Esophagus muscularis mucosa (tissue), 4 donors: ENCODE measurements at regions not wholly inside any gene's neighbourhood (a gene's known extent, or its start where the extent isn't known, plus 50 kb on each side); places are given as distances from the start of the nearest gene placed in this dataset.

Experiments used
- DNase-seq: peaks from one replicate; pipeline ENCODE4 v3.0.0-alpha.2; 2017; ENCODE audit errors: extremely low spot score
- H3K27ac ChIP-seq, 4 donors: fragments of 200-600 bp; sonication (generic); replicated peaks in 1 of 4; 1 replicate in 3 of 4; 2 replicates in 1 of 4; pipeline ENCODE4 v1.5.1; 2016 to 2019; ENCODE audit warnings: mild to moderate bottlenecking in 1 of 4
- H3K27me3 ChIP-seq, 4 donors: fragments of 200-600 bp; sonication (generic); one replicate each; pipeline versions ENCODE4 v1.5.1 to v1.6.0; 2016 to 2019
- H3K36me3 ChIP-seq, 4 donors: fragments of 200-600 bp; sonication (generic); one replicate each; pipeline ENCODE4 v1.5.1; 2016 to 2019
- H3K4me1 ChIP-seq, 4 donors: fragments of 200-600 bp; sonication (generic); one replicate each; pipeline ENCODE4 v1.5.1; 2016 to 2019
- H3K4me3 ChIP-seq, 4 donors: fragments of 200-600 bp; sonication (generic); 1 replicate in 2 of 4; 2 replicates in 2 of 4; pipeline ENCODE4 v1.5.1; 2016 to 2019; ENCODE audit warnings: mild to moderate bottlenecking in 4 of 4, moderate library complexity in 1 of 4
- H3K9me3 ChIP-seq, 4 donors: fragments of 200-600 bp; sonication (generic); 1 replicate in 3 of 4; 2 replicates in 1 of 4; pipeline ENCODE4 v1.5.1; 2016 to 2019
- EP300 ChIP-seq: sonication (generic); formaldehyde crosslinking; IDR thresholded peaks from one replicate; pipeline ENCODE4 v1.6.1; 2017; ENCODE audit warnings: antibody characterized with exemption
- POLR2A ChIP-seq: fragments of 450-650 bp; IDR thresholded peaks from one replicate; pipeline ENCODE4 v1.6.1; 2017; ENCODE audit warnings: antibody characterized with exemption, moderate library complexity, mild to moderate bottlenecking, low read depth
- POLR2AphosphoS5 ChIP-seq, 2 donors: sonication (generic); formaldehyde crosslinking; IDR thresholded peaks; one replicate each; pipeline ENCODE4 v1.6.1; 2017; ENCODE audit warnings: antibody characterized with exemption in 2 of 2
- WGBS: methylation state at CpG from one replicate; pipeline ENCODE4 v1.1.5; 2018; 5-methylcytosine and 5-hydroxymethylcytosine counted together
- intact Hi-C: fragments of 100-400 bp; cut with DNase I; formaldehyde crosslinking; loops from one replicate; pipeline ENCODE4 v1.15.1; 2023
- TF ChIP-seq, protein P1 (sequence below), 3 experiments: fragments of 200-600 bp in 2 of 3; fragments of 450-650 bp in 1 of 3; sonication (generic) in 2 of 3; IDR thresholded peaks; one replicate each; pipeline ENCODE4 v1.5.1; 2017 to 2019; ENCODE audit warnings: antibody characterized with exemption in 3 of 3, mild to moderate bottlenecking in 2 of 3, moderate library complexity in 1 of 3

DNA sequence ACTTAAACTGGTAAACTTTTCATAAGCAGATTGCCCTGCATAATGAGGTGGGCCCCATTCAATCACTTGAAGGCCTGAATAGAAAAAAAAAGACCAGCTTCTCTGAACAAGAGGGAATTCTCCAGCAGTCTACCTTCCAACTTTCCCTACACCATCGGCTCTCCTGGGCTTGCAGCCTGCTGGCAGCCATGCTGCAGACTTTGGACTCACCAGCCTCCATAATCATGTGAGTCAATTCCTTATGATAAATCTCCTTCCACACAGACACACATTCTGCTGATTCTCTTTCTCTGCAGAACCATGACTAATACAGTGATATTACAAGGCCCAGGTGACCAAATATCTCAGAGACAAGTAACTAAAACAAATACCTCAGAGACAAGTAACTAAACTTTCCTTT, 113.8 kb upstream of the WDR17 start:
- H3K27ac ChIP-seq, result peak overlapping the region; percentile 0 to 40 (median 14)

DNA sequence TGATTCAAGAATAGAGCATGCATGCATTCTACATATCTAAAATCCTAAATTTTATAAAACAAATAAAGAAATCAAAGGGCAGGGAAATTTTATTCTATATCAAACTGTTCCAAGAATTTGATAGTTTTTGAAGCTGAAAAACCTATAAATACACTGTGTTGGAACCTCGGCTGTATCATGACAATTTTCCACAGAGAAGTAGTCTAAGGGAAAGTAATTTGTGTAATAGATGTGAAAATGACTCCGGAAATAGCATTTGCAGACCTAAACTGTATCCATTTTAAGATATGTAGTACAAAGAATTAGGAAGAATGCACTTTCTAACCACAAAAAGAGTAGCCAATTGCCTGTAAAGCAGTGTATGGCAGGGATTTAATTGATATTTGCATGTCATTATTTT, 112.5 kb upstream of the WDR17 start:
- no peaks in the 10 kb centered on the region for H3K36me3 ChIP-seq
- DNase-seq, result no peak
- no peak overlapping the region for H3K27ac ChIP-seq
- no peaks in the 10 kb centered on the region for H3K9me3 ChIP-seq
- no peaks in the 10 kb centered on the region for H3K27me3 ChIP-seq
- TF ChIP-seq EP300 (no peak), POLR2A (no peak), POLR2AphosphoS5 (IDR thresholded peaks at IDR 0.05) (no peak)
- TF ChIP-seq, protein P1, sequence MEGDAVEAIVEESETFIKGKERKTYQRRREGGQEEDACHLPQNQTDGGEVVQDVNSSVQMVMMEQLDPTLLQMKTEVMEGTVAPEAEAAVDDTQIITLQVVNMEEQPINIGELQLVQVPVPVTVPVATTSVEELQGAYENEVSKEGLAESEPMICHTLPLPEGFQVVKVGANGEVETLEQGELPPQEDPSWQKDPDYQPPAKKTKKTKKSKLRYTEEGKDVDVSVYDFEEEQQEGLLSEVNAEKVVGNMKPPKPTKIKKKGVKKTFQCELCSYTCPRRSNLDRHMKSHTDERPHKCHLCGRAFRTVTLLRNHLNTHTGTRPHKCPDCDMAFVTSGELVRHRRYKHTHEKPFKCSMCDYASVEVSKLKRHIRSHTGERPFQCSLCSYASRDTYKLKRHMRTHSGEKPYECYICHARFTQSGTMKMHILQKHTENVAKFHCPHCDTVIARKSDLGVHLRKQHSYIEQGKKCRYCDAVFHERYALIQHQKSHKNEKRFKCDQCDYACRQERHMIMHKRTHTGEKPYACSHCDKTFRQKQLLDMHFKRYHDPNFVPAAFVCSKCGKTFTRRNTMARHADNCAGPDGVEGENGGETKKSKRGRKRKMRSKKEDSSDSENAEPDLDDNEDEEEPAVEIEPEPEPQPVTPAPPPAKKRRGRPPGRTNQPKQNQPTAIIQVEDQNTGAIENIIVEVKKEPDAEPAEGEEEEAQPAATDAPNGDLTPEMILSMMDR (IDR thresholded peaks at IDR 0.05), result no peak
- 77% methylated on average over 2 of the region's 2 CpGs for WGBS
- intact Hi-C loops, result no loop called here
- peaks cover 0 to 26% (median under 1%) of the 10 kb centered on the region in 4 donors for H3K4me1 ChIP-seq
- H3K4me3 ChIP-seq, result no peak overlapping the region

More for the DNA sequence above, 113.8 kb upstream of the WDR17 start:
- intact Hi-C loops, result no loop called here
- TF ChIP-seq EP300, result no peak
- peak in 1 of 2 donors; percentile 14 for TF ChIP-seq POLR2AphosphoS5 (IDR thresholded peaks at IDR 0.05)
- no peak for TF ChIP-seq POLR2A
- TF ChIP-seq, protein P1 (IDR thresholded peaks at IDR 0.05), result no peak
- H3K36me3 ChIP-seq, result no peaks in the 10 kb centered on the region
- peaks cover 0 to 27% (median 8%) of the 10 kb centered on the region in 4 donors for H3K4me1 ChIP-seq
- H3K9me3 ChIP-seq, result no peaks in the 10 kb centered on the region
- no peaks in the 10 kb centered on the region for H3K27me3 ChIP-seq
- H3K4me3 ChIP-seq, result no peak overlapping the region
- WGBS, result 29% methylated on average over 1 of the region's 1 CpG
- DNase-seq, result no peak

DNA sequence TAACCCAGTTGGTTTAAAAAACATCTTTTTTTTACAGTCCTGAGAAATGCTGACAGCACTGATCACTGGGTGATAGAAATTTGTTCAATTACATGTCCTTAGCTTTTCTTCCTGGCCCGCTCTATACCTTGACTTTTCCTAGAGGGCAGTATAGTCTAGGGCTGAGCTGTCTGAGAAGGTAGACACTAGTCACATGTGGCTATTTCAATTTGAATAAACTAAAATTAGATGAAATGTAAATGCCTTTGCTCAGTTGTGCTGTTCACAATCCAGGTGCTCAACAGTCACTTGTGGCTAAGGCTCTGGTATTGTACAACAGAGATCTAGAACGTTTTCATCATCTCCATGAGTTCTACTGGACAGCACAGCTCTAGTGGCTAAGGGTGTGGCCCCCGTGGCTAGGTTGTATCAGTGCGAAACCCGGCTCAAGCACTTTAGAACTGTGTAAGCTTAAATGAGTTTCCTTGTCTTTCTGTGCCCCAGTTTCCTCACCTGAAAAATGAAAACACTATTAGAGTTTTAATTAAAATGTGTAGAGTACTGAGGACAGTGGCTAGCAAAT, 111.6 kb upstream of the WDR17 start:
- TF ChIP-seq EP300 (no peak), POLR2AphosphoS5 (IDR thresholded peaks at IDR 0.05) (no peak)
- TF ChIP-seq, protein P1 (IDR thresholded peaks at IDR 0.05), result no peak
- 95% methylated on average over 5 of the region's 5 CpGs for WGBS
- intact Hi-C loops, result no loop called here
- Histone ChIP-seq H3K27ac (peak overlapping the region in 2 of 4 donors; percentile 1 to 10), H3K27me3 (no peaks in the 10 kb centered on the region), H3K4me1 (peaks cover 0 to 26% (median 0%) of the 10 kb centered on the region in 4 donors), H3K4me3 (no peak overlapping the region), H3K9me3 (no peaks in the 10 kb centered on the region), H3K36me3 (no peaks in the 10 kb centered on the region)
- no peak for DNase-seq

DNA sequence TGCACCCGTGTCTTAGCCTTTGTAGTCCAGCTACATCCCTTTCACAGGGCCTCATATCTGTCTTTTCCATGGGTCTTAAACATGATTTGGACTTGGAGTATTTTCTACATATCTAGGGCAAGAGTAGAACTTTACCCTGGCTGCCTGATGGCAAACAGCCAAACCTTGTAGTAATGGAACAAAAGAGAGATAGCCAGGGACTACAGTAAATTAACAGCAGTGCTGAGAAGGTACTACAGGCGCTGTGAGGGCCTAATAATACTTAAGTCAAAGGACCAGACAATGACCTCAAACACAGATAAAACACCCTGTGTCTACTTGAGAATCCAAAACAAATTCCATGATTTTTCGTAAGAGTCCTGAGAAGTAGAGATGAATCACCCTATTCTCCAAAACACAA, 111.0 kb upstream of the WDR17 start:
- H3K4me3 ChIP-seq, result no peak overlapping the region
- peaks cover 0 to 21% (median 0%) of the 10 kb centered on the region in 4 donors for H3K4me1 ChIP-seq
- H3K9me3 ChIP-seq, result no peaks in the 10 kb centered on the region
- H3K27me3 ChIP-seq, result no peaks in the 10 kb centered on the region
- H3K27ac ChIP-seq, result no peak overlapping the region
- no peak for TF ChIP-seq POLR2A
- TF ChIP-seq, protein P1 (IDR thresholded peaks at IDR 0.05), result no peak
- TF ChIP-seq POLR2AphosphoS5 (IDR thresholded peaks at IDR 0.05), result no peak
- 64% methylated on average over 3 of the region's 3 CpGs for WGBS
- no peaks in the 10 kb centered on the region for H3K36me3 ChIP-seq
- DNase-seq, result no peak
- intact Hi-C loops, result no loop called here

DNA sequence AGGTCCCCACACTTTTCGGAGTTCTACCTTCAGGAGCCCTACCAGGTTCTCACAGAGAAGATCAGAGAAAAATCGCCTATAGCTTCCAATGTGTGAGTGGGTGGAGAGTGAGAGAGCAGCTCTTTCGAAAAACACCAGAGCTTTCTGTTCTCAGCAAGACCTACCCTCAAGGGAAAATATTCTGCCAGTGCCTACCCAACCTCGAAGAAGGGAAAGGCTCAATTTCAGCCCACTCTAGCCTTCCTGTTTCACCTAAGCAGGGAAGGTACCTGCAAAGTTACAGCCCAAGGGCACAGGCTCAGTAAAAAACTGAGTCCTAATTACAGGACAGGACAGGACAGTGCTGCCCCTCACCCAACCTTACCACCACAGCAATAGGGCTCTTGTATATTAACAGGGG, 104.0 kb upstream of the WDR17 start:
- intact Hi-C loops, result no loop called here
- H3K9me3 ChIP-seq, result no peaks in the 10 kb centered on the region
- no peak for DNase-seq

More for the DNA sequence above, 104.0 kb upstream of the WDR17 start:
- peaks cover 0 to 19% (median 10%) of the 10 kb centered on the region in 4 donors for H3K4me1 ChIP-seq
- no peak for TF ChIP-seq EP300
- no peak for TF ChIP-seq POLR2AphosphoS5 (IDR thresholded peaks at IDR 0.05)
- TF ChIP-seq, protein P1 (IDR thresholded peaks at IDR 0.05), result no peak
- no peak for TF ChIP-seq POLR2A
- H3K36me3 ChIP-seq, result no peaks in the 10 kb centered on the region
- 66% methylated on average over 4 of the region's 4 CpGs for WGBS
- H3K4me3 ChIP-seq, result no peak overlapping the region
- H3K27ac ChIP-seq, result no peak overlapping the region
- no peaks in the 10 kb centered on the region for H3K27me3 ChIP-seq
